ENCODE measurements at regions not wholly inside any gene's neighbourhood (a gene's known extent, or its start where the extent isn't known, plus 50 kb on each side); places are given as distances from the start of the nearest gene placed in this dataset.
"Not testable (repeated sequence)": the region's sequence is repeated elsewhere in the genome, so short reads cannot be mapped to it uniquely, and the experiment has no call there.

DNA sequence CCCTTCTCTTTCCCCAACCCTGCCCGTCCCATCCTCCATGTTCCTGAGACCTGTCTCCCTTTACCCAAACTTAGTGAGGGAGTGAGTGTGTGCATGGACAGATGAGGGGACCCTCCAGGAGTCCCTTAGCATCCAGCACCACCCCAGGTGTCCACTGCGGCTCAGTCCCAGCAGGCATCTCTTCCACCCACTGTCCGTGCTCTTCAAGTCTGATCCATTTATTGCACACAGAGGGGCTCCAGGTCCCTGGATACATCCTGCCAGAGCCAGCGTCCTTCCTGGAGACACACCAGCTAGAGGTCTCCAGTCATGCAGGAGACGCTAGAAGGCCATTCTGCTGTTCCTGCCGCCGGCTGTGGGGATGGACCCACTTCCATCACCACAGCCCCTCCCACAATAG lies 239.2 kb downstream of the ADGRD1 start:
- DNase-seq, result no peak

DNA sequence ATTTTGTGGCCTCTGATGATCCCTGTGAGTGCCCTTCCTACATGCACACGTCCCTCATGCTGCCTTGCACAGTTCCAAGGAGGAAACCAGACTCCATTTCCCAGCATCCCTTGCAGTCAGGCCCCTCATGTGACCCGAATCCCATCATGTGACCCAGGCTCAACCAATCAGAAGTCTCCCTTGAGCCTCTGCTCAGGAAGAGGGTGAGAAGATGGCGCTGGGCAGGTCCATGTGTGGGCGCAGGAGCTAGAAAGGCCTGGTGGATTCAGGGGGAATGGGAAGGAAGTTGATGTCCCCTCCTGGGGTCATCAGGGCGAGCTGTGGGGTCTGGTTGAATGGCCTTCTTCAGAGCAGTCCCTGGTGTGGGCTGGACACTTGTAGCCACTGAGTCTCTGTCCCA lies 240.5 kb downstream of the ADGRD1 start:
- no peak for DNase-seq

DNA sequence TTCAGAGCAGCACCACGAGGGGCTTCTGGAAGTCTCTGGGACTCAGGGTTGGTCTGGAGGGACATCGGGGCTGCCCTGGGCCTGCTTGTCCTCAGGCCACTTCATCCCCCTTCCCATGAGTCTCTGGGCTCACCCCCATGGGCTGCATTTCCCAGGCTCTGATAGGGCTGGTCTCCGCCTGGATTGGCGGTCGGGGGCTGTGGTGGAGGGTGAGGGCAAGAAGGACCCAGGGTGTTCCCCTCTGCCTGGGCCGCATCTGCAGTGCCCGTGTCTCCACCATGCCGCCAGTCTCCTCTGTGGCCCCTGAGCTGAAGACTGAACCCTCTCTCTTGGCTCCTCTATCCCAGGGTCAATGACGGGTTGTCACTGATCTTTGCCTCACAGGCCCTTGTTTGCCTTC lies 242.1 kb downstream of the ADGRD1 start:
- DNase-seq, result no peak

DNA sequence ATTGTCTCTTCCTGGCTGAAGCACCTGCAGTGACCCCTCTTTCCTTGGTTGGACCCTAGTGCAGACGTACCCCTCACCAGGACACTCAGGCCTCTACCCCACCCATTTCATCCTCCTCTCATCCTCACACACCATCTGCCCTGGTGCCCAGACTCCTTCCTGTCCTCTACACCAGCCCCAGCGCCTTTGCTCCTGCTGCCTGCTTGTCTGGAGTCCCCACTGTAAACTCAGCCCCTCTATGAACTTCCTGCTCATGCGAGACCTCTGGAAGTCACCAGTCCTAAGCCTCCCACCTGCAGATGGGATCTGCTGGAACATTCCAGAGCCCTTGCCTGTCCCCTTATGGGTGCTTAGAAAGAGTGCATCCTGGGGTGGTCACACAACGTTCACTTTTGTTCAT lies 242.5 kb downstream of the ADGRD1 start:
- no peak for DNase-seq

DNA sequence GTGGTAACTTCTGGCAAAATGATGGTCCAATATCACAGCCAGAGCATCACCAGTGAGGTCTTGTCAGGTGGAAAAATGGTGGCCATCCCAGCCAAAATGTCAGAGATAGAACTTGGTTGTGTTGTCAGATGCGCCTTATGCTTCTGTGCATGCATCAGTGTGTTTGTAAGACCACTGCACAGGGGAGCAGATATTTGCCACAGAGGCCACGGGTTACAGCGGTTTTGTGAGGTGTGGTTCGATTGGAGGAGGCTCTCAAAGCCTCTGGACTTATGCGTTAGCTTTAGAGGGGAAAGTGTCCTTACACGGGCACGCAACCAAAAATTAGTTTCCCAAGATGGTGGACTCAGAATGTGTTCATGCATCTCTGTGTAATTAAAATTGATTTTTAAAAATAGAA lies 243.8 kb downstream of the ADGRD1 start:
- DNase-seq, result no peak

DNA sequence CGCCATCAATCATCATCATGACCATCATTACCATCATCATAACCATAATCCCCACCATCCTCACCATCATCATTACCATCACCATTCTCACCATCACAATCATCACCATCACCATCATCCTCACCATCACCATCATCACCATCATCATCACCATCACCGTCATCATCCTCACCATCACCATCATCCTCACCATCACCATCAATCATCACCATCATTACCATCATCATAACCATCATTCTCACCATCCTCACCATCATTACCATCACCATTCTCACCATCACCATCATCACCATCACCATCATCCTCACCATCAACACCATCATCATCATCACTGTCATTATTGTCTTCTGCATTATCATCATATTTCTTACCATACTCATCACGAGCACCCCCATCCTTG lies 245.5 kb downstream of the ADGRD1 start:
- no peak for DNase-seq

DNA sequence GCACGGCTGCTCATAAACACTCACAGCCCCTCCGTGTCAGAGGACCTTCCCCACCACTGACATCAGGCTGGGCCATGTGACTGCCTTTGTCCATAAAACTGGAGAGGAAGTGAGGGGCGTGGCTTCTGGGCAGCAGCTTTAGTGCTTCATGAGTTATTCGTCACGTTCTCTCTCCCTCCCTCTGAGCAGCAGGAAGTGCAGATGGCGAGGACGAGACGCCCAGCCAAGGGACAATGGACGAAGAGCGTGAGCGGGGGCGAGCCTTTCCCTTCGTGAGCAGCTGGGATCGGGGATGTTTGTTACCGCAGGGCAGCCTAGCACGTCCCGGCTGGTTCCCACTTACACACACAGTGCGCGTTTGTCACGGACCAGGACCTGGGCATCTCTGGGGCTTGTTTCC lies 248.2 kb downstream of the ADGRD1 start:
- DNase-seq, result not testable (repeated sequence)

DNA sequence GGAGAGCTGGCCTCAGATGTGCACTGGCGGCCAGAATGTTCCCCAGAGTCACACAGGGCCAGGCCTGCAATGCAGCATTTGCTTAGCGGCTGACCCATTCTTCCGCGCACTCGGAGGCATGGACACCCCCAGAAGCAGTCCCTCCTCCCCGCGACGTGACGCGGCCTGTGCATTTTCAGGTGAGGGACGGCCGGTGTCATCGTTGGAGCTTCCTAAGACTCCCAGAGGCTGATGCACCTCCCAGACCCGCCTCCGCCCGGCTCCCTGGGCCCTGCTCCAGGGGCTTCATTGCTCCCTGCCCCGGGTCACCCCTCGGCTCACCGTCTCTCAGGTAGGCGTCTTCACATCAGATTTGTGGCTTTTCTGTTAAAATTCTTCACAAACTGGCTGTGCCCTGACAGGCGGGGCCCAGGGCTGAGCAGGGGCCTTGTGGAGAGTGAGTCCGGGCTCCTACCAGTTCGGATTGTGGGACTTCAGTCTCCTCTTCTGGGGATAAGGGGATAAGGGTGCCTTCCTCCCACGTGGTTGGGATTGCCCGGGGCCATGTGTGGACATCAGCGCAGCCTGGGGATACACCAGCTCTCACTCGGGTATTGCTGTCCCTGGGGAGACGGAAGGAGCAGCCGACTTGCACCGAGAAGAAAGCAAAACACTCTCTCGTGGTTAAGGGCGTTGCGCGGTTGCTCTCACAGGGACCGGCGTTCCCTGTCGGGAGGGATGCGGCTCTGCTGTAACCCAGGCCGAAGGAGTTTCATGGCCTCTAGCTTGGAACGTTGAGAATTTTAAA lies 249.1 kb downstream of the ADGRD1 start:
- DNase-seq, result no peak

GRCh38 chr12:131203666-131204415 lies 250.1 kb downstream of the ADGRD1 start:
- no peak for DNase-seq

DNA sequence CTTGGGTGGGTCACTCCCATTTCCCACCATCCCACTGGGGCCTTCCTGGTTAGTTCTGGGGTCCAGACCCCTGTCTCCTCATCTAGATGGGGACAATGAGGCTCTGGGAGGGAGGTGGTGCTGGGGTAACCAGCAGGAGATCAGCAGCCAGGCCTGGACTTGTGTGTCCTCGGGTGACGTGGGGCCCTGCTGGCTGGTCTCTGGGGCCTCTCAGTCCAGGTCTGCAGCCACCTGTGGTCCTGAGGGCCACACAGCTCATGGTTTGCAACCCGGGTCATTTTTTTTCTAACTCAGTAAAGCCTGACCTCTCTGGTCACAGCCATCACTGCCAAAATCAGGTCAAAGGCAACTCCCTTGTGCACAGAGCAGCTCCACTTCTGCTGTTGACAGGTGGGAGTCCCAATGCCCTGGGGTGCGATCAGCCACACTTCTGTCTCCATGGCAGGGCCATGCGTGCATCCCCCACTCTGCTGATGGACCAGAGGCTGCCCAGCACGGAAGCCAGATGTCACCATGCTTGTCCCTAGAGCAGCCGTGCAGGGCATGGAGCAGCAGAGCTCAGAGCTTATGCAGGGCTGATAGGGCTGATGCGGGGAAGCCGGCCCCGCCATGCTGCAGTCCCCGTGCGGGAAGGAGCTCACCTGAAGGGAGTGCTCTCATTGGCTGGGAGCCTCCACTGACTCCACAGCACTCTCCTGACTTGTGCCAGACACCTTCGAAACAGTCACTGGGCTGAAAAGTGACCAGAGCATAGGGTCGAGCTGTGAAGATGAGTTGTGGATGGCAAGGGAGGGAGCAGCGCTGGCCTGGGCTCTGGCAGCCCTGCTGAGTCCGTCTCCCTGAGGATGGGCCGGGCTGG lies 250.9 kb downstream of the ADGRD1 start:
- no peak for DNase-seq

- not testable (repeated sequence) for DNase-seq
These were observed 251.7 kb downstream of the ADGRD1 start for GRCh38 chr12:131205275-131205933.

DNA sequence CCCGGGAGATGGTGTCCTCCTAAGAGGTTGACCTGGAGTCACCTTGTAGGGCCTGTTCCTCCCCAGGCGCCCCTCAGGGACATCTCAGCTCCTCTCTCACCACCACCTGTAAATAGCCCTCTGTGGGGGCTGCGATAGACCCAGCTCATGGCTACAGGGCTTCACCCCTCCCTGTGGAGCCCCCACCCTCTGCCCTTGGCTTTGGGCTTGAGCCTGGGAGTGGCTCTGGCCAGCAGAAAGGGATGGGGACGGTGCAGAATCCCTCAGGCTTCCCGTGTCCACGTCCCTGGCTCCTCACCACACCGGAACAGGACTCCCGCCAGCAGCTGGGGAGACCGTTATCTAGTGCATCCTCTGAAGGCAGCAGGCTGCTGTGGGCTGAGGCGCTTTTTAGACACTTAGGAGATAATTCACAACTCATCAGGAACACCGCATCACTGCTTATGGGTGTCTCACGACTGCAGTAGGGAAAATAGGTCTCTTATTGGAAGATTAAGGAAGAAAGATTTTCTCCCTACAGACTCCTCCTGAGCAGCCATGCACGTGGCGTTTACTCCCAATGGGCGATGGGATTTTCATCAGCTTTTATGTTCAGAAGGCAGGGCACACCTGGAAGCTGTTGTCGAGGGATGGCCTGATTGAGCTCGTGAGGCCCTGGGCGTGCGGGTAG lies 253.1 kb downstream of the ADGRD1 start:
- not testable (repeated sequence) for DNase-seq

DNA sequence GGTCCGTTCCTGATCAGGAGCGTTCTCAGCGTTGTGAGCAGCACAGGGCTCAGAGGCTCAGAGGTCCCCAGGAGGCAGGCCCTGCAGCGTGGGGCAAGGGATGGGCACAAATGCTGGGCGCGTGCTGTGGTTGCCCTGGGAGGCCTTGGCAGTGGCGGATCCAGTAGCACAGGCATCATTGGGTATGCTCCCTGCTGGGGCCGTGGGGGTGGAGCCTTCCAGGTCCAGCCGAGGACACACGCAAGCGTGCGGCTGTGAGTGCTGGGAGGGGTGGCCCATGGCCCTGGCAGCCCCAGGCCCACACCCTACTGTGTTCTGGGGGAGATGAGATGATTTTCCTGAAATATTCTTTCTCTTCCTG lies 253.6 kb downstream of the ADGRD1 start:
- DNase-seq, result not testable (repeated sequence)

- not testable (repeated sequence) for DNase-seq
These were observed 254.1 kb downstream of the ADGRD1 start for GRCh38 chr12:131207841-131208240.

DNA sequence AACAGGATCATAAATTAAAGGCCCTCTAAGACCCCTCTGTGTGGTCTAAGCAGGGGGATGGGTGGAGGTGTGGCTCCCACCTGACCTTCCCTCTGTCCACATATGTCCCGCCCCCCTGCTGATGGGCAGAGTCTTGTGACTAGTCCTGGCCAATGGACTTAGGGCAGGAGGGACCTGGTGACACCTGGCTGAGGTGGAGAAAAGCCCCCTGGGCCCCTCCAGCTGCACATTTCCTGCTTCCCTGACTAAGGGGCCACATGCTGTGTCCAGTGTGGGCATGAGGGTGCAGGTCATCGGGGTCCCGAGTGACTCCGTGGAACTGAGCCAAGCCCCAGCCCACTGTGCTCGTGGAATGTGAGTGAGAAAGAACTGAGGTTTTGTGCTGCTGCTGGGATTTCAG lies 254.7 kb downstream of the ADGRD1 start:
- DNase-seq, result no peak

- DNase-seq, result no peak
These were observed 255.7 kb downstream of the ADGRD1 start for GRCh38 chr12:131209082-131210070.

- no peak for DNase-seq
These were observed 257.0 kb downstream of the ADGRD1 start for GRCh38 chr12:131210506-131211339.

GRCh38 chr12:131211340-131211938 lies 257.7 kb downstream of the ADGRD1 start:
- no peak for DNase-seq

- DNase-seq, result no peak
These were observed 260.3 kb downstream of the ADGRD1 start for GRCh38 chr12:131213896-131214442.
